Astrocyte (in vitro differentiated cells and primary cell): ENCODE measurements at regions not wholly inside any gene's neighbourhood (a gene's known extent, or its start where the extent isn't known, plus 50 kb on each side); places are given as distances from the start of the nearest gene placed in this dataset.

ENCODE experiments used
- CTCF ChIP-seq: IDR thresholded peaks from 2 replicates; pipeline ENCODE4 v1.5.1; 2011; ENCODE audit warnings: low read depth, mild to moderate bottlenecking, inconsistent platforms, low read length, moderate library complexity; ENCODE audit not compliant: insufficient read depth
- EZH2 ChIP-seq: IDR thresholded peaks from 2 replicates; pipeline ENCODE4 v1.6.1; 2012; ENCODE audit warnings: mild to moderate bottlenecking, low read length, inconsistent platforms; ENCODE audit not compliant: insufficient read depth

- TF ChIP-seq EZH2 (no peak), CTCF (peak; percentile 85)
Observed at GRCh38 chr1:201703621-201704438, 125.1 kb upstream of the IPO9 start.
